22Rv1 (cell line): ENCODE measurements at regions not wholly inside any gene's neighbourhood (a gene's known extent, or its start where the extent isn't known, plus 50 kb on each side); places are given as distances from the start of the nearest gene placed in this dataset.

Experiments
- CTCF ChIP-seq: fragments of 450-650 bp; IDR thresholded peaks from 2 replicates; pipeline ENCODE4 v1.5.1; 2017; ENCODE audit warnings: mild to moderate bottlenecking
- ZFX ChIP-seq: fragments of 450-650 bp; IDR thresholded peaks from 2 replicates; pipeline ENCODE4 v1.6.1; 2017; ENCODE audit warnings: antibody characterized with exemption, borderline replicate concordance

GRCh38 chr16:65988024-65988595 is 378.4 kb upstream of the CDH5 start:
- TF ChIP-seq CTCF (no peak), ZFX (no peak)
